Smooth muscle cell of the brain vasculature (primary cell): ENCODE measurements at regions not wholly inside any gene's neighbourhood (a gene's known extent, or its start where the extent isn't known, plus 50 kb on each side); places are given as distances from the start of the nearest gene placed in this dataset.

Experiments used
- DNase-seq: peaks from one replicate; pipeline ENCODE4 v3.0.0-alpha.2; 2012; ENCODE audit warnings: low read depth, low spot score

- DNase-seq = no peak
Observed at GRCh38 chr1:58430421-58431275, 115.9 kb downstream of the OMA1 start.

DNA sequence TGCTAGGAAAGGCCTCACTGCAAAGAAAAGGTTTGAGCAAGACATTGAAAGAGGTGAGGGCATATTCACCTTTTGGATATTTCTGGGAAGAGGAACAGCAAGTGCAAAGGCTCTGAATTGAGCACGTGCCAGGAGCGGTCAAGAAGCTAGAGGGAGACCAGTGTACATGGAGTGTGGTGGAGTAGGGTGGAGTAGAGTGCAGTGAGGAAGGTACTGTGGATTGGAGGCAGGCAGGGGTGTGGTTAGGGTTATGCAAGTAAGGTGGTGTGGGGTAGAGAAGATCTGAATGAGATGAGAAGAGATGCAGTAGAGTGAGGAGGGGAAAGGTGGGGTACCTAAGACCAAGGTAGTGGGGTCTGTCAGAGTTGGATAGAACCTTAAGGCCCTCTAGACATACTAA lies 119.6 kb downstream of the OMA1 start:
- no peak for DNase-seq

- DNase-seq = no peak
Observed at GRCh38 chr1:58422436-58422835, 124.1 kb downstream of the OMA1 start.

- no peak for DNase-seq
Observed at GRCh38 chr1:58418283-58419228, 128.0 kb downstream of the OMA1 start.

GRCh38 chr1:58412071-58412580 lies 134.4 kb downstream of the OMA1 start:
- no peak for DNase-seq

GRCh38 chr1:58409890-58410289 lies 136.6 kb downstream of the OMA1 start:
- DNase-seq = no peak

DNA sequence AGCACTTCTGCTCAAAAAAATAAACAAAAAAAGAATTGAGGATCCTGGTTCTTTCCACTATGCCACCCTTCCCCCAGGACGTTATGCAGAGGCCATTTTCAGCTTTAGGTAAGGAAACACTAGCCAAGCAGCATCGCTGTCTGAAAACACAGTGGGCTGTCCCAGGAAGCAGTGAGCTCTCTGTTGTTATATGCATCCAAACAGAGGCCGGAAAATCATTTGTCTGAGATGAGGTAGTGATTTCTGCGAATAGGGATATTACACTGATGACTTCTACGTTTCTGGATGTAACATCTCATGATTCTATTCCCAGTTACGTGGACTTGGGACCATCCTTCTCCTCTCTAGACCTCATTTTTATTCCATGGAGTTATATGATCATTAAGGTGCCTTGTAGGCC lies 137.2 kb downstream of the OMA1 start:
- DNase-seq = no peak

DNA sequence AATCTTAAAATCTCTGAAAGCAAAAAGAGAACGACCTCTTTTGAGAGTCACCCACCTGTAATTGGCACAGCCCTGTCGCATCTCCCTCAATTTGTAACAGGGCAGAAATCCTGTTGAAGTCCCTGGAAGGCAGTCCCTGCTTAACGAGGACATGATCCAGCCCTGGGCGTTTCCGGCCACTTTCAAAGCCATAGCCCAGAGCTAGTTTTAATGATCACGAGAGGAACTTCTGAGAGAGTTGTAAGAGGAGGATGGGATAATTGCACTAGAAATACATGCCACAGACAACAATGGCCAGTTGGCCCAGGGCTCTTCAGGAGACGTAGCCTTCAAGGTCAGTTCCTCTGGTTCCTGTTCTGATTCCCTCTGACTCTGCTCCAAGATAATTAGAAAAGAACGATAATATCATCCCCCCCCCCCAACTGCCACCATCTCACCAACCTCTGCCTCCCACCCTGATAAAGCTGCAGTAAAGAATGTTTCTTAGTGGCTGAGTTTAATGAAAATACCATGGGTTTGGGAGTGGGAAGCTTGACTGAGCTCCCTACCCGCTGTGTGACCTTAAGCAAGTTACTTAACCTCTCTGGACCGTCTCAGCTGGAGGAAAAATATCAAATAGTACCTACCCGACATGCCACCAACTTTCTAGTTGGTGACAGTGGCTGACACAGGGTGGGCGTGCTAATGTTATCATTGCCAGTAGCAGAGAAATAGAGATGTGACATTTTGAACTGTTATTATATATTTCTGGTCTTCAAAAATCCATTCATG lies 140.0 kb downstream of the OMA1 start:
- no peak for DNase-seq

DNA sequence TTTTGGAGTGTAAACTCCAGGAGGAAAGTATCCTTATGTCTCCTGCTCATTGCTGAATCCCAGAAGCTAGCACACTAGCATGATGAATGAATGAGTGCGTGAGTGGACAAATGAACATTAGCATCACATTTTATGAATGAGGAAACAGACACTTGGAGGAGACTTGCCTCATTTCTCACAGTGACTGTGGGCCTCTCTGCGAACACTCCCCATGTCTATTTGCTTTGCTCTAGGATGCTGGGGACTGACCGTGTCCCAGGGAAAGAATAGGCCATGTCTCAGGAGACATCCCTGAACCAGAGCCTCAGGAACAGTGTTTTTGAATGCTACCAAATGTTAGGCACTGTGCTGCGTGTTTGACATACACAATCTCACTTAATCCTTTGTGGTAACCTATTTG lies 140.9 kb downstream of the OMA1 start:
- no peak for DNase-seq

- no peak for DNase-seq
Observed at GRCh38 chr1:58403894-58404293, 142.6 kb downstream of the OMA1 start.

GRCh38 chr1:58402444-58402843 lies 144.1 kb downstream of the OMA1 start:
- DNase-seq = no peak

- DNase-seq = no peak
Observed at GRCh38 chr1:58401991-58402390, 144.5 kb downstream of the OMA1 start.

DNA sequence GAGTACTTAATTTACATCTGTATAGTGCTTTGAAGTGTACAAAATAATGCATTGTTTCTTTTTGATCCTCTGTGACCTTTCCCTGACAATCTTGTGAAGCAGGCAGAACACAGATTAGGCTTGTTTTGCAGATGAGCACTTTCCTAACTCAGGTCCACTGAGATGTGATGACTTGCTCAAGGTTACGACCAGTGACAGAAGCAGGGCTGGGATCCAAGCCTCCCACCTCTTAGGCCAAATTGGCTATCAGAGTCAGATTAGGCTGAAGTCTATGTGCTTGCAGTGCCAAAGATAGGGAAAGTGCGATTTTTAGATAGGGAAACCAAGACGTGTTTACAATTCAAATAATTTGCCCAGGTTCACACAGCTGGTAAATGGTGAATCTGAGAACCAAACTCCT lies 147.3 kb downstream of the OMA1 start:
- no peak for DNase-seq

GRCh38 chr1:58398714-58399113 lies 147.8 kb downstream of the OMA1 start:
- no peak for DNase-seq

DNA sequence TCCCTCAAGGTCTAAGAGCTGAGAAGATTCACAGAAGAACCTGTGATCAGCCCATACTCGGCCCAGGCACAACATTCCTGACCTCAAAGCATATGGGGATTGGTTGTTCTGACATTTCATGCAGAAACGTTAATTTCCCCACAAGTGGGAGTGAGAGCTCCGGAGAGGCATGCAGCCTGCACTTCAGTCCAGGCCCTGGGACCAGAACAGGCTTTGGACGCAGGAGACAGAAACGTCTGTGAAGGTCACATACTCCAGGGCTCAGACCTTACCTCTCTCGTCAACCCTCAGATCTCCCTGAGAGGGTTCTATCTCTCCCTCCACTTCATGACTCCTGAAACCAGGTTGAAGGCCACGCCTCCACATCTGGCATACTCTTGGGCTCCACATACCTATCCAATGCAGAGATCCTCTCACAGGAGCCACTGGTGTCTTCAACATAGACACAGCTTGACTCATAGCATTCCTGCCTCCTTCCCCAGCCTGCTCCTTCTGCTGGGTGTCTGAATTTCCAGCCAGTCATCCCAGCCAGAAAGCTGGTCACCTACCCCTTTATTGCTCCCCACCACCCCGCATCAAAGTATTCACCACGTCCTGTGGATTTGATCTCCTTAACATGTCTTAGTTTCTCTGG lies 149.2 kb downstream of the OMA1 start:
- no peak for DNase-seq

GRCh38 chr1:58396150-58396549 lies 150.4 kb downstream of the OMA1 start:
- DNase-seq = no peak

DNA sequence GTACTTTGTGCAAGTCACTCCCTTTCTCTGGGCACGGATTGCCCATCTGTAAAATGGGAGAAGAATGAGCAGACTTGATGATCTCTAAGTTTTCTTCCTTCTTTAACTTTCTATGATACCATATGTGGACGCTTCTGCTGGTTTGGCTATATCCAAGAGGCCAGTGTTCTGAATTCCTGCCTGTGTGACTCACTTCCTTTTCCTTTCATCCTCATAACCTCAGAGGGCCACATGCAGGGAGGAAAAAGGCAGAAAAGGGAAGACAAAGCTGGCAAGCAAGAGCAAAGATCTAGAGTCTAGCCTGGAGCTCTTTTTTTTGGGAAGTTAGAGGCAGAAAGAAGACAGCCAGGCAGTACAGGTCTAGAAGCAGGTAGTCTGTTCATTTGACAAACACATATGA lies 151.2 kb downstream of the OMA1 start:
- DNase-seq = peak; percentile 74

- no peak for DNase-seq
Observed at GRCh38 chr1:58392083-58392482, 154.4 kb downstream of the OMA1 start.

DNA sequence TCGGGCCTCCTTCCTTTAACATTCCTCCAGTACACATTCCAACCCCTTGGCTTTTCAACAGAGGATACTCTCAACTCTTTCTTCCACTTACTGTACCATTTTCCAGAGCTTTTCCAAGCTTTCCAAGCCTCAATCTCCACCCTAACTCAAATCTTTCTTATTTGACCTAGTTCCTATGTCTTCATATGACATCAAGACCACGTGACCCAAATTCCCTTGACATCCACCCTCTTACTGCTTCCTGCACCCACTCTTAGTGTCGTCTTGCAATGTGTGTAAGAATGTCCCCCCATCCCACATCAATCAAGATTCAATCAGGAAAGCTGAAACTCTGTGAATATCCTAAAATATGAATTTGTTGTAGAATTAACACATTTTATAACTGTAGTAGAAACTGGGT lies 155.0 kb downstream of the OMA1 start:
- no peak for DNase-seq

GRCh38 chr1:58391056-58391455 lies 155.5 kb downstream of the OMA1 start:
- DNase-seq = no peak

- DNase-seq = no peak
Observed at GRCh38 chr1:58390091-58390490, 156.4 kb downstream of the OMA1 start.
